NB4 (cell line): ENCODE measurements at regions not wholly inside any gene's neighbourhood (a gene's known extent, or its start where the extent isn't known, plus 50 kb on each side); places are given as distances from the start of the nearest gene placed in this dataset.

ENCODE experiments used
- POLR2A ChIP-seq: IDR thresholded peaks from 2 replicates; pipeline ENCODE4 v1.6.1; 2011; ENCODE audit warnings: mild to moderate bottlenecking; ENCODE audit not compliant: insufficient read length; ENCODE audit errors: extremely low read depth
- TF ChIP-seq, protein P1 (sequence below): IDR thresholded peaks from 2 replicates; pipeline ENCODE4 v1.6.1; 2011; ENCODE audit warnings: low read depth, low read length

DNA sequence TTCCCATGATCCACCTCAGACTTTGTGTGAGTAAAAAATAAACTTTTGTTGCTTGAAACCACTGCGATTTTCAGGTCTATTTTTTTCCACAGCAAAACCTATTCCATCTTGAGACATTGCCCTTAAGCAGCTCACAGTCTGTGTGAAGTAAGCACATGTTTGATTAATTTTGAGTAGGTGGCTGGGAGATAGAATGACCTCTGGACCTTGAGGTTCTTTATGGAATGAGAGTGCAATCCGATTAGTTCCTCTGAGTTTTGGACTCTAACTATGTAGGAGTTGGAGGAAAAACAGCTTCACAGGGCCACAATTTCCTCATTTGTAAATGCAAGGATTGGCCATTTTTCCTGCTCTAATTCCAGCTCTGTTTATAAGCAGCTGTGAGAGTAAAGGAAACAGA, 234.1 kb upstream of the IGFBP7 start:
- no peak for TF ChIP-seq POLR2A
- TF ChIP-seq, protein P1, sequence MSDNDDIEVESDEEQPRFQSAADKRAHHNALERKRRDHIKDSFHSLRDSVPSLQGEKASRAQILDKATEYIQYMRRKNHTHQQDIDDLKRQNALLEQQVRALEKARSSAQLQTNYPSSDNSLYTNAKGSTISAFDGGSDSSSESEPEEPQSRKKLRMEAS: no peak
